GM12875 (cell line): ENCODE measurements at regions not wholly inside any gene's neighbourhood (a gene's known extent, or its start where the extent isn't known, plus 50 kb on each side); places are given as distances from the start of the nearest gene placed in this dataset.

ENCODE experiments used
- H3K4me3 ChIP-seq: one replicate; pipeline ENCODE4 v1.5.1; 2011; ENCODE audit warnings: low read depth, low read length, control low read depth
- CTCF ChIP-seq: IDR thresholded peaks from 2 replicates; pipeline ENCODE4 v1.5.1; 2011; ENCODE audit warnings: low read depth, mild to moderate bottlenecking, control low read depth, inconsistent platforms, low read length, moderate library complexity, borderline replicate concordance; ENCODE audit not compliant: insufficient read depth

- H3K4me3 ChIP-seq: no peak overlapping the region
- TF ChIP-seq CTCF: no peak
These were observed 506.7 kb downstream of the PCDH18 start for GRCh38 chr4:137025484-137026059.

GRCh38 chr4:137015426-137016409, 516.6 kb downstream of the PCDH18 start:
- H3K4me3 ChIP-seq: no peak overlapping the region
- TF ChIP-seq CTCF: no peak

GRCh38 chr4:137000432-137000831, 531.9 kb downstream of the PCDH18 start:
- TF ChIP-seq CTCF: no peak
- H3K4me3 ChIP-seq: no peak overlapping the region

GRCh38 chr4:136992032-136992431, 540.3 kb downstream of the PCDH18 start:
- no peak for TF ChIP-seq CTCF
- H3K4me3 ChIP-seq: no peak overlapping the region

- no peak for TF ChIP-seq CTCF
- H3K4me3 ChIP-seq: no peak overlapping the region
These were observed 546.6 kb downstream of the PCDH18 start for GRCh38 chr4:136985683-136986082.

GRCh38 chr4:136967069-136967468, 565.2 kb downstream of the PCDH18 start:
- no peak overlapping the region for H3K4me3 ChIP-seq
- no peak for TF ChIP-seq CTCF
